ENCODE measurements at regions not wholly inside any gene's neighbourhood (a gene's known extent, or its start where the extent isn't known, plus 50 kb on each side); places are given as distances from the start of the nearest gene placed in this dataset.

GRCh38 chr4:180640193-180640592, 1603.0 kb upstream of the TENM3 start:
- no peak for DNase-seq

- no peak for DNase-seq
Observed at GRCh38 chr4:180641495-180641894, 1601.7 kb upstream of the TENM3 start.

- no peak for DNase-seq
Observed at GRCh38 chr4:180642732-180643131, 1600.5 kb upstream of the TENM3 start.

- no peak for DNase-seq
Observed at GRCh38 chr4:180650273-180650672, 1592.9 kb upstream of the TENM3 start.

- DNase-seq: no peak
Observed at GRCh38 chr4:180652533-180652932, 1590.7 kb upstream of the TENM3 start.

- DNase-seq: no peak
Observed at GRCh38 chr4:180655886-180656285, 1587.3 kb upstream of the TENM3 start.

GRCh38 chr4:180657881-180658280, 1585.3 kb upstream of the TENM3 start:
- no peak for DNase-seq

- peak; percentile 82 for DNase-seq
Observed at GRCh38 chr4:180664766-180665368, 1578.3 kb upstream of the TENM3 start.

- peak; percentile 46 for DNase-seq
Observed at GRCh38 chr4:180665481-180665880, 1577.7 kb upstream of the TENM3 start.

GRCh38 chr4:180665994-180666824, 1577.0 kb upstream of the TENM3 start:
- peak; percentile 68 for DNase-seq

GRCh38 chr4:180668732-180669131, 1574.5 kb upstream of the TENM3 start:
- DNase-seq: no peak

- DNase-seq: no peak
Observed at GRCh38 chr4:180669680-180670079, 1573.5 kb upstream of the TENM3 start.

- DNase-seq: no peak
Observed at GRCh38 chr4:180674619-180675358, 1568.4 kb upstream of the TENM3 start.

- DNase-seq: no peak
Observed at GRCh38 chr4:180675359-180675650, 1567.9 kb upstream of the TENM3 start.

- peak; percentile 74 for DNase-seq
Observed at GRCh38 chr4:180680305-180680704, 1562.9 kb upstream of the TENM3 start.

GRCh38 chr4:180682776-180683175, 1560.4 kb upstream of the TENM3 start:
- DNase-seq: no peak

- no peak for DNase-seq
Observed at GRCh38 chr4:180683186-180683585, 1560.0 kb upstream of the TENM3 start.

- DNase-seq: no peak
Observed at GRCh38 chr4:180688480-180688879, 1554.7 kb upstream of the TENM3 start.

GRCh38 chr4:180694875-180695274, 1548.3 kb upstream of the TENM3 start:
- no peak for DNase-seq

- no peak for DNase-seq
Observed at GRCh38 chr4:180695851-180696250, 1547.4 kb upstream of the TENM3 start.

- no peak for DNase-seq
Observed at GRCh38 chr4:180696460-180697092, 1546.6 kb upstream of the TENM3 start.

- DNase-seq: no peak
Observed at GRCh38 chr4:180698550-180699195, 1544.5 kb upstream of the TENM3 start.

- DNase-seq: no peak
Observed at GRCh38 chr4:180706766-180707165, 1536.4 kb upstream of the TENM3 start.
